ENCODE measurements at regions not wholly inside any gene's neighbourhood (a gene's known extent, or its start where the extent isn't known, plus 50 kb on each side); places are given as distances from the start of the nearest gene placed in this dataset.

GRCh38 chr10:118497227-118497626 is 98.2 kb downstream of the PRLHR start:
- TF ChIP-seq CTCF (IDR thresholded peaks at IDR 0.05) (no peak), POLR2A (IDR thresholded peaks at IDR 0.05) (no peak), POLR2AphosphoS5 (IDR thresholded peaks at IDR 0.05) (no peak)

Data from prostate gland (tissue), 2 donors.